Ascending aorta (tissue), 2 donors: ENCODE measurements at regions not wholly inside any gene's neighbourhood (a gene's known extent, or its start where the extent isn't known, plus 50 kb on each side); places are given as distances from the start of the nearest gene placed in this dataset.

Experiments
- DNase-seq, 2 donors: peaks; one replicate each; pipeline ENCODE4 v3.0.0-alpha.2; 2019; ENCODE audit warnings: low spot score in 2 of 2
- H3K27ac ChIP-seq, 2 donors: fragments of 200-600 bp; sonication (generic); one replicate each; pipeline ENCODE4 v1.5.1; 2016 to 2017; ENCODE audit warnings: mild to moderate bottlenecking in 1 of 2
- H3K27me3 ChIP-seq: fragments of 200-600 bp; sonication (generic); one replicate; pipeline ENCODE4 v1.5.1; 2017
- H3K36me3 ChIP-seq, 2 donors: fragments of 200-600 bp; sonication (generic); one replicate each; pipeline ENCODE4 v1.5.1; 2016
- H3K4me1 ChIP-seq, 2 donors: fragments of 200-600 bp; sonication (generic); one replicate each; pipeline ENCODE4 v1.5.1; 2016 to 2017; ENCODE audit warnings: mild to moderate bottlenecking in 1 of 2
- H3K4me3 ChIP-seq, 2 donors: fragments of 200-600 bp; sonication (generic); one replicate each; pipeline ENCODE4 v1.5.1; 2016 to 2017; ENCODE audit warnings: mild to moderate bottlenecking in 1 of 2
- H3K9me3 ChIP-seq, 2 donors: fragments of 200-600 bp; sonication (generic); one replicate each; pipeline ENCODE4 v1.5.1; 2016
- intact Hi-C: fragments of 100-400 bp; cut with DNase I; formaldehyde crosslinking; loops from one replicate; pipeline ENCODE4 v1.15.1; 2023
- TF ChIP-seq, protein P1 (sequence below), 3 experiments: fragments of 200-600 bp in 2 of 3; fragments of 450-650 bp in 1 of 3; sonication (generic) in 2 of 3; IDR thresholded peaks; one replicate each; pipeline ENCODE4 v1.5.1; 2016 to 2019; ENCODE audit warnings: antibody characterized with exemption in 3 of 3, mild to moderate bottlenecking in 1 of 3, moderate library complexity in 1 of 3

GRCh38 chr2:151025816-151026215 is 235.8 kb downstream of the RBM43 start:
- TF ChIP-seq, protein P1, sequence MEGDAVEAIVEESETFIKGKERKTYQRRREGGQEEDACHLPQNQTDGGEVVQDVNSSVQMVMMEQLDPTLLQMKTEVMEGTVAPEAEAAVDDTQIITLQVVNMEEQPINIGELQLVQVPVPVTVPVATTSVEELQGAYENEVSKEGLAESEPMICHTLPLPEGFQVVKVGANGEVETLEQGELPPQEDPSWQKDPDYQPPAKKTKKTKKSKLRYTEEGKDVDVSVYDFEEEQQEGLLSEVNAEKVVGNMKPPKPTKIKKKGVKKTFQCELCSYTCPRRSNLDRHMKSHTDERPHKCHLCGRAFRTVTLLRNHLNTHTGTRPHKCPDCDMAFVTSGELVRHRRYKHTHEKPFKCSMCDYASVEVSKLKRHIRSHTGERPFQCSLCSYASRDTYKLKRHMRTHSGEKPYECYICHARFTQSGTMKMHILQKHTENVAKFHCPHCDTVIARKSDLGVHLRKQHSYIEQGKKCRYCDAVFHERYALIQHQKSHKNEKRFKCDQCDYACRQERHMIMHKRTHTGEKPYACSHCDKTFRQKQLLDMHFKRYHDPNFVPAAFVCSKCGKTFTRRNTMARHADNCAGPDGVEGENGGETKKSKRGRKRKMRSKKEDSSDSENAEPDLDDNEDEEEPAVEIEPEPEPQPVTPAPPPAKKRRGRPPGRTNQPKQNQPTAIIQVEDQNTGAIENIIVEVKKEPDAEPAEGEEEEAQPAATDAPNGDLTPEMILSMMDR (IDR thresholded peaks at IDR 0.05): no peak
- Histone ChIP-seq H3K4me3 (no peak overlapping the region), H3K36me3 (no peaks in the 10 kb centered on the region)

GRCh38 chr2:151024696-151025251 is 236.9 kb downstream of the RBM43 start:
- intact Hi-C loops: no loop called here
- H3K4me1 ChIP-seq: peaks cover 0 to 11% of the 10 kb centered on the region in 2 donors
- no peaks in the 10 kb centered on the region for H3K36me3 ChIP-seq
- no peaks in the 10 kb centered on the region for H3K9me3 ChIP-seq
- no peak overlapping the region for H3K4me3 ChIP-seq
- TF ChIP-seq, protein P1 (IDR thresholded peaks at IDR 0.05): no peak
- DNase-seq: no peak
- no peaks in the 10 kb centered on the region for H3K27me3 ChIP-seq
- no peak overlapping the region for H3K27ac ChIP-seq

More at GRCh38 chr2:151025816-151026215, 235.8 kb downstream of the RBM43 start:
- no peak for DNase-seq
- Histone ChIP-seq H3K27ac (no peak overlapping the region), H3K27me3 (no peaks in the 10 kb centered on the region), H3K9me3 (no peaks in the 10 kb centered on the region), H3K4me1 (peaks cover 0 to 11% of the 10 kb centered on the region in 2 donors)
- intact Hi-C loops: no loop called here

GRCh38 chr2:151021747-151022452 is 239.8 kb downstream of the RBM43 start:
- H3K4me1 ChIP-seq: peaks cover 0 to 11% of the 10 kb centered on the region in 2 donors

DNA sequence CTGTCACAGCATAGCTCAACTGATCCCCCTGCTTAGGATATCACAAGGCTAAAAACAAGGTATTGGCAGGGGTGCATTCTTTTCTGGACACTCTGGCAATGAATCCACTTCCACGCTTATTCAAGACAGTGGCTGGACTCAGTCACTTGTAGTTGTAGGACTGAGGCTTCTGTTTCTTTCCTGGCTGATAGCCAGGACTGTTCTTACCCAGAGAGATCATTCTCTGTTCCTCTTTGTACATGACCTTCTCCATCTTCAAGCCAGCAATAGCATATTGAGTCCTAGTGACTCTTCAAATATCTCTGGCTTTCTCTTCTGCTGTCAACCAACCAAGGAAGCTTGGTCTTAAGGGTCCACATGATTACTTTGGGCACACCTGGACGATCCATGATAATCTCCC is 241.3 kb downstream of the RBM43 start:
- TF ChIP-seq, protein P1 (IDR thresholded peaks at IDR 0.05): no peak
- H3K4me1 ChIP-seq: peaks cover 0 to 11% of the 10 kb centered on the region in 2 donors
- no peak for DNase-seq
- no peaks in the 10 kb centered on the region for H3K27me3 ChIP-seq
- no peaks in the 10 kb centered on the region for H3K36me3 ChIP-seq
- no peaks in the 10 kb centered on the region for H3K9me3 ChIP-seq
- intact Hi-C loops: no loop called here
- H3K4me3 ChIP-seq: no peak overlapping the region
- H3K27ac ChIP-seq: no peak overlapping the region

More at GRCh38 chr2:151021747-151022452, 239.8 kb downstream of the RBM43 start:
- H3K27me3 ChIP-seq: no peaks in the 10 kb centered on the region
- H3K27ac ChIP-seq: no peak overlapping the region
- TF ChIP-seq, protein P1 (IDR thresholded peaks at IDR 0.05): no peak
- intact Hi-C loops: no loop called here
- no peak overlapping the region for H3K4me3 ChIP-seq
- H3K9me3 ChIP-seq: no peaks in the 10 kb centered on the region
- no peaks in the 10 kb centered on the region for H3K36me3 ChIP-seq
- DNase-seq: no peak

- Histone ChIP-seq H3K9me3 (no peaks in the 10 kb centered on the region), H3K27ac (no peak overlapping the region), H3K4me1 (no peaks in the 10 kb centered on the region), H3K4me3 (no peak overlapping the region), H3K27me3 (no peaks in the 10 kb centered on the region), H3K36me3 (no peaks in the 10 kb centered on the region)
- TF ChIP-seq, protein P1 (IDR thresholded peaks at IDR 0.05): no peak
- intact Hi-C loops: no loop called here
- DNase-seq: no peak
Measured at GRCh38 chr2:151009437-151010175, 252.1 kb downstream of the RBM43 start.
